DMS114 treated with DMSO at 0.1 percent for 48 hours (cell line): ENCODE measurements at regions not wholly inside any gene's neighbourhood (a gene's known extent, or its start where the extent isn't known, plus 50 kb on each side); places are given as distances from the start of the nearest gene placed in this dataset.

Experiments
- DNase-seq: peaks from one replicate; lab custom pipeline; 2025; ENCODE audit not compliant: unreplicated experiment; lab: John Stamatoyannopoulos, UW

DNA sequence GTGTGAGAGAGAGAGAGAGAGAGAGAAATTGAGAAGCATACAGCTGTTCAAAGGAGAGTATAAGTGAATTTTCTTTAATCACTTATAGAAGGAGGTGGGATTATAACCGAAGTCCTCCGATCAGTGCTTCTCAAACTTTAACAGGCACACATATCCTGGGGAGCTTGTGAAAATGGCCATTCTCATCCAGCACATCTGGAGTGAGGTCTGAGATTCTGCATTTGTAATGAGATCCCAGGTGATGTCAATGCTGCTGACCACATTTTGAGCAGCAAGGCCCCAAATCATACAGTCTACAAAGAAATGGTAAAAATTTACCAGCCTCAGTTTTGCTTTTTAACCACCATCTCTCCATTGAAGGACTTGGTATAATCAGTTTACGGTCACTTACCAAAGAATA is 219.0 kb downstream of the PTEN start:
- no peak for DNase-seq

DNA sequence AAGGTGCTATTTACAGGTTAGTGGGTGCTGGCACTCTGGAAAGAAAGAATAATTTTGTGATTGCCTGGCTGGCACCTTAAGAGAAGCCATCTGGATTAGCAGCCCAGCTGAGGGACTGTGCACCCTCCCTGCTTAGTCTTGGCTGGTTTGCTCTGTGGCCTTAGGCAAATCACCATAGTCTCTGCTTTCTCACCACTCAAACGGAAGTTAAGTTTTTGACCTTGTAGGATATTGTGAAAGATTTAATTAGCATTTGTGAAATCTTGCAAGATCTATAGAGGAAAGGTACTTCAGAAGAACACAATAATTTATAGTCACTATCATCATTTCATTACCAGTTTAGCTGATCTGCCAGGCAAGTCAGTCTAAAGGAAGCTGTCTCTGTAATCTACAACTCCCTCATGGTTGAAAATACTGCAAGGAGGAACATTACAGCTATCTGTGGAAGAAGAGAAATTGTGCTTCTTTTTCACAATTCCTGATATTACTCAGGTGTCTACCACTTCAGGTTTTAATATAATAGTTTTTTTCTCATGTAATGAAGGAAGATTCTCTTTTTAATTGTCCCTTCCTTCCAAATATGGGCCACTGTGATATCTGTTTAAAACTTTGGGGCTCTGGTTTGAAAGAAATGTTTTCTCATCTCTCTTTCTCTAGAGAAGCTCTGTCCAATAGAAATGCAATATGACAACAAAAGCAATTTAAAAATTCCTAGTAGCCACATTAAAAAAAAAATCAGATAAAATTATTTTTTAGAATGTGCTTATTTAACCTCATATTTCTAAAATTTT is 219.6 kb downstream of the PTEN start:
- DNase-seq, result no peak

DNA sequence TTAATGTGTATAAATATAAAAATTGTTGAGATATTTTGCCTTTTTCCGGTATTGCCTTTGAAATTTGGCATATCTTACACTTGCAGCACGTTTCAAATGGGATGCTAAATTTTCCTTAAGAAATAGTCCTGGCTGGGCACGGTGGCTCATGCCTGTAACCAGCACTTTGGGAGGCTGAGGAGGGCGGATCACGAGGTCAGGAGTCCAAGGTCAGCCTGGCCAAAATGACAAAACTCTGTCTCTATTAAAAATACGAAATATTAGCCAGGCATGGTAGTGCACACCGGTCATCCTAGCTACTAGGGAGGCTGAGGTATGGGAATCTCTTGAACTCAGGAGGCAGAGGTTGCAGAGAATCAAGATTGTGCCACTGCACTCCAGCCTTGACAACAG is 220.2 kb downstream of the PTEN start:
- no peak for DNase-seq

DNA sequence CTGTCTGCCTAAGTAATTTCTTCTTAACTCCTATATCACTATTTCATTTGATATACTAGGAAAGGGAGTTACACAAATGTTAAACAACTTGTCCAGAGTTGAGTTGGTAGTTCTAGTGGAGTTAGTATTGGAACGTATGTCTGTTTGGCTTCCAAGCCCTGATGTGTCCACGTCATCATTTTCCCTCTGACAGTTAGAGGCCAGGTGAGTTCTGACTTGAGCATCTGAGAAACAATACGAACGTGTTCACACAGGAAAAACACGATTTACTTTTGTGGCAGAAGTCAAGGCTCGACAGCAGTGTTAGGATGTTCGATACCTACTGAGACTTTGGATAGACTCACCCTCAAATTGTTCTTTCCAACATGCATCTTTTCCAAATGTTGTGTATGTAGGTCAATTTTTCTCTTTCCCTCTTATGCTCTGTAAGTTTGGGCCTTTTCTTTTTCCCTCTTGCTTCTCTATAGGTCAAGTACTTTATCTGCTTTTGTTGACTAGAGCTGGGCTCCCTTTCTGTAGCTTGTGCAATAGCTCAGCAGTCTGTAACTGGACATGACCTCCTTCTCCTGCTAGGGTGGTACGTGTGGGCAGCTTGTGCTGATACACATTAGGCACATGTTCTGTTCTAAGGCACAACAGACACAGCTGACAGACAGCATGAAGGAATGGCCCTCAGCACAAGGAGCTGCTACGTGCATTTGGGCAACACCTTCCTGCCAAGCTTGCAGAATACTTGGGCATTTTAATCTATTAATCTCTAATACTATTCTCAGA is 222.9 kb downstream of the PTEN start:
- DNase-seq, result no peak

DNA sequence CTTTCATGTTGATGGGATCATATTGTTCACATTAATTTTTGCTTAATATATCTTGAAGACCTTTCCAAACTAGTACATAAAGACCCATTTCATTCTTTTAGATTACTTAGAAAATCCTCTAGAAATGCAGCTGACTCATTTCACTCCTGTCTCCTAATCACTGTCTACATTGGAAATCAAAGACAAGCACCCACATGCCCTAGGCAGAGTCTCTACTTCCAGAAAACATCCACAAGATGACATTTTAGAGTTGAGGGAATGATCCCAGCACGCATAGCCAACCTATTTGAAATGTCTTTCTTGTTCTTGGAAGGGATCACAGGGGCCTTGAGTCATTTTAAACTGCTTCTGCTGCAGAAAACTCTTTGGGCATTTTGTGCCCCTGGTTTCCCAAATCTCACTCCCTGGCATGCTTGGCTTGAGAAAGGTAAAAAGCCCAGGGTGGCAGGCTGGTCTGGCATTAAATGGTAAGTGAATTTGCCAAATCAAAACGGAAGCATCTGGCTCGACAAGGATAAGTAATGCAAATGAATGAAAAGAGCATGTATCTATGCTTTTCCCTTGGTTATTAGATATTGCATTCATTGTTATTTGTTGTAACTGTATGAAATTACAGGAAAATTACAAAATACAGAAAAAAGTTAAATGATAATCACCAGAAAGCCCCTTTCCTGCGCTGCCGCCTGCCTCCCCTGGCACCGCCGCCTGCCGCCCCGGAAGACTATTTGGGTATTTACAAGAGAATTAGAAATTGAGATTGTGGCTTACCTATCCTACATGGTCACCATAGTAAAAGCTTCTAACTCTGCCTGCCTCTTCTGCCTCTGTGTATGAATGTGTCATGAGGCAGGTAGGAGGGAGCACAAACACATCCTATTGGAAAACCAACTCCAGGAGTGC is 225.3 kb downstream of the PTEN start:
- DNase-seq, result no peak

DNA sequence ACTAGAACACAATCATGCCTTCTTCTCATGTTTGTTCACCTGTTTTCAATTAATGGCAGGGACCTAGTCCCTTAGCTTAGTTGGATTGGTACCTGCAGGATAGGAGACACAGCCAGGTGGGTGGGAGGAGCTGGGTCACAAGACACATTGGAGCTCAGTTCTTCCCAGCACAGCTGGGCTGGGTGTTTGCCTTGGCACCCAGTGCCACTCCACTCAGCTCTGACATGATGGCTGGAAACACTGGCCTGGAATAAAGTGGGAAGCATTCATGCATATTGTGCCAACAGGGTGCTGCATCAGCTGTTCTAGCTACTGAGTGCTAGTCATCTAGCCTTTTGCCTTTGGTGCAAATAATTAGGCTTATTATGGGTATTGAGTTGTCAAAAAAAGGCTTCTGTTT is 226.1 kb downstream of the PTEN start:
- no peak for DNase-seq

DNA sequence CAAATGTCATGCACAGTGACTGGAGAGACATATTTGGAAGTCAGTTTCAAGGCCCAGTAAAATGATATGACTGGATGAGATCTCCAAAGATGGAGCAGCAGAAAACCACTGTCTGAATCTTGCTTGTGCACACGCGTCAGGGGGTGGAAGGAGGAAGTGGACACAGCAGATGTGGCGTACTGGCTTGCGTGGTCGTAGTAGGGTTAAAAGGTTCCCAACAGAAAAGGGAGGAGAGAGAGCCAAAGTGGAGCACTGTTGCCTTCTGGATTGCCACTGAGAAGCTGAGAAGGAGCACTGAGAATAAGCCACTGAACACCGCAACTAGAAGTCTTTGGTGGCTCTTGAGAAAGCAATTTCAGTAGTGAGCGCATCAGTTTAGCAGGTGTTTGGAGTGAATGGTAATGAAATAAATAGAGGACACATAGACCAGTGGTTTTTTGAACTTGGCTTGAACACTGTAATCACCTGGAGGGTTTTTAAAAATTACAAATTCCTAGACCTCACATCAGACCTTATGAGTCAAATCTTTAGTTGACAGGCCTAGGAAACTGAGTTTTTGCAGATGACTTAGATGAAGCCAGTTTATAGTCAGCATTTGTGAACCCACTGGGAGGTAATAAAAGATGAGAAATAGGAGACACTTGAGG is 227.3 kb downstream of the PTEN start:
- no peak for DNase-seq

DNA sequence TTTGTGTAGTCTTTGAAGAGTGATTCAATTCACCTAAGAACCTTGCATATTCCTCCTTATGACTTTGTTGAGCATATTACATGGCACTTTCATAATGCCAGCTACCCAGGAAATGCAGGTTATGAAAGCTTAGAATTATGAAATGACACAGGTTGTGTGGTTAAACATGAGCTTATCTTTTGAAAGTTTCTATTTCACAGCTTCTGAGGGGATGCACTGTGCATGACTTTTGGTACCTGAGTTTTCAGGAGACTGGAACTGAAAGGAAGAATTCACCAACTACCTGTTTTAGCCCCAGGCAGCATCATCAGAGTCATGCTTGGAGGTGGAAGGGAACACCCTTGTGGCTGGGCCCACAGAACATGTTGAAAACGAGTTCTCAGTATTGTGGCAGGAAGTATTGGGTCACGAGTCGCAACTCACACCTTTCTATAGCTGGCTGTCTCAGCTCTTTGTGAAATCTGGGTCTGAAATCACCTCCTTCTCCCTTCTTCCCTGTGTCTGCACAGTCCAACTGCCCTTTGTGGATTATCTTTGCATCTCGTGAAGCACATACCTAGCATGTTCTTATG is 228.2 kb downstream of the PTEN start:
- DNase-seq, result no peak

DNA sequence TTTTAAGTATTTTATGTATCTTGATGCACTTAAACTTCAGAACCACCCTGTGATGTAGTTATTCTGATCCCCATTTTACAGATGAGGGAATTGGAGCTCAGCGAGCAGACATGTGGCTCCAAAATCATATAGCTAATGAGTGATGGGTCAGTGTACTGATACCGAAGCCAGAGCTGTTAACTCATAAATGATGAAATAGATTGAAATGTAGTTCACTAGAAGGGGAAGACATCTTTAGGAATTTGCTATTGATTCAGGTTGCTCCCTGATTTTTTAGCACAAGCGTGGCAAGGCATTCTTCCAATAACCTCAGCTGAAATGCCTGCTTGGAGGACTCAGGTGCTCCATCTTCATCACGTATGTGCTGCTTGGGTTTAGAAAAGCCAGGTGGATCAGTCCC is 228.8 kb downstream of the PTEN start:
- DNase-seq, result no peak

DNA sequence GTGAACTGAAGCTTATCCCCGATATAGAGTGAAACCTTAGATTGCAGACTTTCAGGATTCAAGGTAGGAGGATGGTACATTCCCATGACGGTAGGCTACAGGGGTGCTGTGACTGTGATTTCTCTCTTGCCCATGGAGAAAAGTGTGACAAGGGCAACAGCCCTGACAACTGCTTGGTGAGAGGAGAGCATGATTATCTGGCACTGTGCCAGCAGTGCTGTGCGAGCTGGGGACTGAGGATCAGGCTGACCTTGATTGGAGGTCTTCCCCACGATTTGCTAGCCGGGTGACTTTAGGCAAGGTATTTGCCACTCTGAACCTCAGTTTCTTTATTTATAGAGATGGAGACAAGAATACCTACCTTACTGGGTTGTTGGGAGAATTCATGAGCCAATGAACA is 229.5 kb downstream of the PTEN start:
- no peak for DNase-seq

DNA sequence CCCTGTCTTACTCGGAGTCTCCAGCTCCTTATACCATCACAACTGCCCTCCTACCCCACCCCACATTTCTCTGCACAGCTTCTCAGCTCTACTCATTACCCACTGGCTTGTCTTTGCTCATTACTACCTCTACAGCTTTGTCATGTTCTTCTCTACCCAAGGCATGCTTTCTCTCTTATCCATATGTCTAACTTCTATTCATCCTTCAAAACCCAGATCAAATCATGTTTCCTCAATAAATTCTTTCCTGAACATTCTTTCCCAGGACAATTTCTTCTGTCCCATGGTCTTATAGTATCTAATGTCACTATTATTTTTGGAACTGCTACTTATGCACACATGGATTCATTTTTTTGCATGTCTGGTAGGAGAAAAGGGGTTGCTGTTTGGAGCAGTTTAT is 231.4 kb downstream of the PTEN start:
- no peak for DNase-seq

DNA sequence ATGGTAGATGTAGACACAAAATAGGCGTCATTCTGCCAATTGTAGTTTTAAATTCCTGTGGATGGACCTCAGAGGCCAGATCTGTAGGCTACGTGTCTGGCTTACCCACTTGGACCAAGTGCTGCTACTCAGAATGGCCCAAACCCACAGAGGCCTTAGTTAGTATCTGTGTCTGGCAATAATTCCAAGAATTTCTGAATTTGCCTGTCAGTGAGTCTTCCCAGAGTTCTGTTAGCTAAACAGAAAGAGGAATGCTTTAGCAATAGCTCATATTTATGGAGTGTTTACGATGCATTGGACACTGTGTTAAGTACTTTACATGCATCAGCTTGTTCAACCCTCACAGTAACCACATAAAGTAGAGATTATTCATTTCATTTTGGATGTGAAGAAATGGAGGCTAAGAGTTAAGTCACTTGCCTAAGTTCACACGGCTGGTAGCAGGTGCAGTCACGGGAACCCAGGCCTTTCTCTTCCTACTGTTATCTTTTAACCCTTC is 231.8 kb downstream of the PTEN start:
- no peak for DNase-seq

DNA sequence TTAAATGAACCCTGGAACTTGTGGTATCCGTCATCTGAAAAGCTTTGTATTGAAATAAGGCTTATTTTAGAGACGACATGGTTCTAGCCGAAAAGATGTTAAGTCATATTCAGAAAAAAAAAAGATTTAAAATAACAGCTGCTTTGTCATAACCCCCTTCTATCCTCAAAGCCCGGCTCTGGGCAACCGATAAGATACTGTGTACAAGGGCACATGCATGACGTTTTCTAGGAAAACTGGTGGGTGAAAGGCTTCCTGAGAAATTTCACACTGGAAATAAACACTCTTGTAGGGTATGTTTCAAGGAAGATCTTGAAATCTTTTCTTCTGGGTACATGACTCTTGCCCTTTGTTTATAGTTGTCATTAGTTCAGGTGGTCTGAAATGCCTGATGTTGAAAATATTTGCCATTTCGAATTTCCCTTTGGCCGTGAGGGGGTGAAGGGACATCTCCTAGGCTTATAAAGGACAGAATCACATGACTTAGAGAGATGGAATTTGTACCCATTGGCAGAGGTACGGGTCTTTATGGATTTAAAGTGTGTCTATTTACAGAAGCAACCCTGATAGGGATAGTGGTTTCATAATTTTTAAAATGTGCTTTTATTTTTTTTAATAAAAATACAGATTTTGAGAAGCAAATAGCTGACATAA is 232.5 kb downstream of the PTEN start:
- no peak for DNase-seq

DNA sequence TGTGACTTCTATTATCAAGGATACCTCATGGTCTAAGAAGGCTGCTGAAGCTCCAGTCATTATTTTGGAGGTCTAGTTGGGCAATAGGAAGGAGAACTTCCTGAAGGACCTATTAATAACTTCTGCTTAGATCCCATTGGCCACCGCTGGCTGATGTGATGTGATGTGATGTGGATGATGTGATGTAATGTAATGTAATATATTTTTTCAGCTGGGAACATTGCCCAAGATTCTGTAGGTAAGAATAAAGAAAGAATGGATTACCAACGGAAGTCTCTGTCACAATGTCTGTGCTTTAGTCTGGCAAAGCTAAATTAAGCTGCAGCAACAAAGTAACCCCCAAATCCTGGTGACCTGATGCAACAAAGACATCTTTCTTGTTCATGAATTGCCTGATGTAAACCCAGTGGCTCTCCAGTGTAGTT is 233.7 kb downstream of the PTEN start:
- no peak for DNase-seq

DNA sequence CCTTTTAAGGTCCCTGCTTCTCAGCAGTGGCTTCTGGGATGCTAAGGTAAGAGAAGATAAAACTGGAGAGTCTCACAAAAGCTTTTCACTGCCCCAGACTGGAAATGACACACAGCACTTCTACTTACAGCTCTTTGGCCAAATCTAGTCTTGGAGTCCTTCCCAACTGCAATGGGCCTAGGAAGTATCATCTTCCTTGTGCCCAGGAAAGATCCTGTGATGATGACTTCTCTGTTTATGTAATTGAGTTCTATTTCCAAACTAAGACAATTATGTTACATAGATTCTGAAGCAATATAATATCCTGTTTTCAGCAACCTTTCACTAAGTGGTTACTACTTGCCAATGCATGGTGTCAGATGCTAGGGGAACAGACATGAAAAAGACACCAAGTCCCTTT is 234.1 kb downstream of the PTEN start:
- DNase-seq, result no peak

DNA sequence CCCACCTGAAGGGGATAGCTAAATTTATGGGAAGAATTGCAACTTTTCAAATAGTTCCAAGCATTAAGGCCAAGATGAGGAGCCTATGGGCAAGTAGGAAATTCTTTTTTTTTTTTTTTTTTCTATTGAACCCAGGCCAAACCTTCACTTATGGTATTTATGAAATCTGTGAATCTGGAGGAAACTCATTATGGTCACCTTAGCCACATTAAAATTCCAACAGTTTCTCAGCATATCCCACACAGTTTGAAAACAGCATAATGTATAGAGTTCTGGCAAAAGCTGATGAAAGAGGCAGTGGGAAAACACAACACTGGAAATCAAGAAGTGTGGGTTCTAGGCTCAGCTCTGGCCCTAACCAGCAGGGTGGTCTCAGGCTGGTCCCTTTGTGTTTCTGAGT is 236.9 kb downstream of the PTEN start:
- no peak for DNase-seq

DNA sequence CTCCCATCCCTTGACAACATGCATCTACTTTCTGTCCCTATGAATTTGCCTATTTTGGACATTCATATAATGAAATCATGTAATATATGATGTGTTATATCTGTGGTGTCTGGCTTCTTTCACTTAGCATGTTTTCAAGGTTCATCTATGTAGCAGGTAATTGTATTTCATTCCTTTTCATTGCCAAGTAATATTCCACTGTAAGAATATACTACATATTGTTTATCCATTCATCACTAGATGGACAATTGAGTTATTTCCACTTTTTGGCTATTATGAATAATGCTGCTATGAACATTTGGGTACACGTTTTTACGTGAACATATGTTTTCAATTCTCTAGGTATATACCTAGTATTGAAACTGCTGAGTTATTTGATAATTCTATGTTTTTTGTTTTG is 238.2 kb downstream of the PTEN start:
- DNase-seq, result no peak

DNA sequence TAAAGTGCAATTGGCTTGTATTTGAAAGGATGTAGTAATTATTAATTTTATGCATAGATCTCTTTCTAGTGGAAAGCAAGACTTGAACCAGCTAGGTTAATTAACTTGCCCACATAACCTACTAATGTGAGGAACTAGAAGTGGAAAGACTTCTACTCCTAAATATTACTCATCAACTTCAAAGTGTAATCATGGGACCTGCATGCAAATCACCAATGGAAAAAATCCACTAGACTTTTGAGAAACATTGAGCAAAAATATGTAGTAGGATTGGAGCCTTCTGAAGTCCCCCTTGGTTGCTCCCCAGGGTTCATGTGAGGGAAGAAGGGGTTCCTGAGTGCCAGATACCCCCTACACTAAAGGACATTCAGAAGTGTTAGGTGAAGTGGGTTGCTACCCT is 240.2 kb downstream of the PTEN start:
- DNase-seq, result no peak

DNA sequence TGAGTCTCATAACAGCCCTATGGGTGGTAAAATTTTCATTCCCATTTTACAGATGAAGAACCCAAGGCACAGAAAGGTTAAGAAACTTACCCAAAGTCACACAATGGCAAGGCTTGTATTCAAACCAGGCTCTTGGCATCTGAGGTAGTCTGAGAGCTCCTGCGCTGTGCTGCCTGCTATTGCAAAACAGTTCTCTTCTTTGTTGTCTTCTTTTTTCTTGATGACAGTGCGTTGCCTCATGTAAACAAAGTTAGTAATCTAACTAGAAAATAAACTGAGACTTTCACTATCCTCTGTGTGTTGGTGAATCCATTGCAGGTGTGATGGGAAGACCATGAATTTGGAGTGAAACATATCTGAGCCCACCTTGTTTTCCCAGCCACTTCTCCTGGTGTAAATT is 240.8 kb downstream of the PTEN start:
- DNase-seq, result no peak

DNA sequence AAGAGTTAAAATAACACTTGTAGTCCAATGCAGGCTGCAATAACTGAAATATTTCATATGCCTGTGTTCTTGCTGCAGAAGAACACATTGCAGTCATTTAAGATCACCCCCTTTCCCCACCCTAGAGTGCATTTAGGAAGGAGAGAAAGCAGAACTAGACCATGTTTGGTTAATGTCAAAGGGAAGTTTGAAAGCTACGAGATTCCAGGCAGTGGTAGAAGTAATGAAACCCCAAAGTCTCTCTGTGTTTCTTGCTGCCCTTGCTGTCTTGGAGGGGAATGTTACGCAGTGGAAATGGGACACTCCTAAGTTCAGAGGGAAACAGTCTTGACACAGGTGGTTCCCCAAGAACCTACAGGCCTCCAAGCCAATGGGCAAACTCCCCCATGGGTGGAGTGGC is 242.9 kb downstream of the PTEN start:
- no peak for DNase-seq
